HepG2 (cell line): ENCODE measurements at regions not wholly inside any gene's neighbourhood (a gene's known extent, or its start where the extent isn't known, plus 50 kb on each side); places are given as distances from the start of the nearest gene placed in this dataset.

Experiments
- ATAC-seq: fragments of 200-7000 bp; cut with Tn5 transposase; 3 replicates; pipeline ENCODE4 v1.9.1; 2020; ENCODE audit warnings: mild to moderate bottlenecking, moderate library complexity
- BruUV-seq: library from RNA; stranded (reverse); fragments of 400-500 nt; replicated peaks from 2 replicates; lab custom pipeline; 2021; lab: Mats Ljungman, UMichigan
- CTCF ChIA-PET: fragments of 300-600 bp; formaldehyde crosslinking; extraction: SDS; loops from one replicate; lab custom pipeline; 2021; ENCODE audit warnings: low total read pairs, inconsistent platforms, low intra/inter-chr PET ratio; lab: Yijun Ruan, JAX
- POLR2A ChIA-PET: fragments of 350-600 bp; sonication (Branson Sonifier 250); formaldehyde crosslinking; loops from one replicate; lab custom pipeline; 2020; ENCODE audit warnings: antibody characterized with exemption, inconsistent platforms; lab: Yijun Ruan, JAX
- DNase-seq: peaks from one replicate; pipeline ENCODE4 v3.0.0-alpha.2; 2015; ENCODE audit warnings: low spot score
- FAIRE-seq: peaks from 3 replicates; lab custom pipeline; 2011; peaks lifted over from hg19 to GRCh38; lab: Jason Lieb, UNC
- H2AFZ ChIP-seq: one replicate; pipeline ENCODE4 v1.6.1; 2011; ENCODE audit warnings: low read length, inconsistent platforms
- H3K27ac ChIP-seq: fragments of 300-600 bp; 3 replicates; pipeline ENCODE4 v1.8.0; 2011; ENCODE audit warnings: mixed run types, mild to moderate bottlenecking, mixed read lengths, low read length, inconsistent platforms; ENCODE audit not compliant: insufficient read depth; ENCODE audit errors: extremely low read length
- H3K27me3 ChIP-seq, 2 experiments: fragments of 200-600 bp in 1 of 2; 2 replicates in 1 of 2; 3 replicates in 1 of 2; pipeline versions ENCODE4 v1.6.0 to v1.8.0; 2011; ENCODE audit warnings: low read length in 2 of 2, mild to moderate bottlenecking in 2 of 2, moderate library complexity in 2 of 2, inconsistent platforms in 1 of 2; ENCODE audit not compliant: insufficient read depth in 2 of 2, control insufficient read depth in 1 of 2
- H3K36me3 ChIP-seq, 2 experiments: fragments of 200-600 bp in 1 of 2; replicated peaks in 1 of 2; 2 replicates in 1 of 2; 3 replicates in 1 of 2; pipeline versions ENCODE4 v1.5.1 to v1.8.0; 2011; ENCODE audit warnings: low read length in 2 of 2, inconsistent platforms in 1 of 2; ENCODE audit not compliant: insufficient read depth in 2 of 2, control insufficient read depth in 1 of 2
- H3K4me1 ChIP-seq: 2 replicates; pipeline ENCODE4 v1.5.1; 2012; ENCODE audit warnings: low read length, inconsistent platforms; ENCODE audit not compliant: insufficient read depth
- H3K4me2 ChIP-seq: 2 replicates; pipeline ENCODE4 v1.6.0; 2011; ENCODE audit warnings: low read depth, low read length, inconsistent platforms
- H3K4me3 ChIP-seq, 3 experiments: fragments of 200-600 bp in 1 of 3; sonication (generic), shearing (Covaris generic) in 1 of 3; replicated peaks in 1 of 3; 2 replicates each; pipeline ENCODE4 v1.5.1; 2011 to 2016; ENCODE audit warnings: low read length in 3 of 3, inconsistent platforms in 2 of 3, low read depth in 2 of 3, mild to moderate bottlenecking in 2 of 3, control low read depth in 1 of 3, mixed read lengths in 1 of 3; ENCODE audit not compliant: insufficient read depth in 1 of 3
- H3K79me2 ChIP-seq: one replicate; pipeline ENCODE4 v1.6.1; 2011; ENCODE audit warnings: low read length, inconsistent platforms; ENCODE audit not compliant: insufficient read depth
- H3K9ac ChIP-seq: 2 replicates; pipeline ENCODE4 v1.6.0; 2011; ENCODE audit warnings: mild to moderate bottlenecking, low read depth, low read length, inconsistent platforms; ENCODE audit not compliant: insufficient read depth
- H3K9me3 ChIP-seq: 2 replicates; pipeline ENCODE4 v1.5.1; 2012; ENCODE audit warnings: mild to moderate bottlenecking, low read length
- H4K20me1 ChIP-seq: 2 replicates; pipeline ENCODE4 v1.6.0; 2011; ENCODE audit warnings: inconsistent platforms, mild to moderate bottlenecking, low read length, moderate library complexity; ENCODE audit not compliant: insufficient read depth
- FOXP1 ChIP-seq, 2 experiments: fragments of 450-650 bp in 1 of 2; IDR thresholded peaks; 2 replicates each; pipeline ENCODE4 v1.6.1; 2017 to 2018; ENCODE audit warnings: antibody characterized with exemption in 1 of 2
- HCFC1 ChIP-seq: fragments of 150-350 bp; IDR thresholded peaks from 2 replicates; pipeline ENCODE4 v1.6.1; 2014; ENCODE audit warnings: low read depth, low read length
- HHEX ChIP-seq: IDR thresholded peaks from 2 replicates; pipeline ENCODE4 v1.6.1; 2016; ENCODE audit warnings: control low read depth
- NR1H2 ChIP-seq: sonication (generic); formaldehyde crosslinking; IDR thresholded peaks from 2 replicates; pipeline ENCODE4 v1.8.1; 2022; ENCODE audit warnings: low read depth, missing genetic modification reagents, borderline replicate concordance
- PHB2 ChIP-seq: fragments of 450-650 bp; IDR thresholded peaks from 2 replicates; pipeline ENCODE4 v1.6.1; 2018; ENCODE audit not compliant: partially characterized antibody
- PRPF4 ChIP-seq: fragments of 200-400 bp; formaldehyde crosslinking; IDR thresholded peaks from 2 replicates; pipeline ENCODE4 v1.6.1; 2016; ENCODE audit warnings: low read length, low read depth; ENCODE audit not compliant: poor library complexity, severe bottlenecking
- RAD51 ChIP-seq: fragments of 450-650 bp; IDR thresholded peaks from 2 replicates; pipeline ENCODE4 v1.6.1; 2016; ENCODE audit warnings: borderline replicate concordance
- STAT5B ChIP-seq: sonication (generic); formaldehyde crosslinking; IDR thresholded peaks from 2 replicates; pipeline ENCODE4 v1.4.0; 2020; ENCODE audit warnings: missing genetic modification reagents
- ZNF337 ChIP-seq: sonication (generic); formaldehyde crosslinking; IDR thresholded peaks from 2 replicates; pipeline ENCODE4 v1.5.1; 2020; ENCODE audit warnings: missing genetic modification reagents, low read depth, mild to moderate bottlenecking, borderline replicate concordance
- ZNF446 ChIP-seq: sonication (generic); formaldehyde crosslinking; IDR thresholded peaks from 2 replicates; pipeline ENCODE4 v1.5.0; 2020; ENCODE audit warnings: mild to moderate bottlenecking, missing genetic modification reagents
- ZNF557 ChIP-seq: sonication (generic); formaldehyde crosslinking; IDR thresholded peaks from 2 replicates; pipeline ENCODE4 v1.4.0; 2020; ENCODE audit warnings: missing genetic modification reagents
- ZNF737 ChIP-seq: sonication (generic); formaldehyde crosslinking; IDR thresholded peaks from 2 replicates; pipeline ENCODE4 v1.5.0; 2020; ENCODE audit warnings: missing genetic modification reagents, mild to moderate bottlenecking, borderline replicate concordance
- WGBS: methylation state at CpG from one replicate; pipeline ENCODE4 v1.1.6; 2017; ENCODE audit warnings: low lambda C conversion rate; 5-methylcytosine and 5-hydroxymethylcytosine counted together
- in situ Hi-C: cut with HindIII; loops from 2 replicates; pipeline ENCODE4 v1.10.0; 2017; ENCODE audit warnings: low pct_unique_long_range_greater_than_20kb; ENCODE audit not compliant: extremely low pct_ligation_motif_present
- intact Hi-C: fragments of 100-400 bp; cut with micrococcal nuclease; formaldehyde crosslinking; loops from one replicate; pipeline ENCODE4 v1.10.0; 2022; ENCODE audit not compliant: unreplicated experiment
- TF ChIP-seq, protein P1 (sequence below): sonication (generic); formaldehyde crosslinking; IDR thresholded peaks from 2 replicates; pipeline ENCODE4 v1.4.0; 2020; ENCODE audit warnings: missing genetic modification reagents
- TF ChIP-seq, protein P2 (sequence below): sonication (generic); formaldehyde crosslinking; IDR thresholded peaks from 2 replicates; pipeline ENCODE4 v1.8.0; 2022; ENCODE audit warnings: mild to moderate bottlenecking, missing genetic modification reagents, borderline replicate concordance
- TF ChIP-seq, protein P3 (sequence below): sonication (generic); formaldehyde crosslinking; IDR thresholded peaks from 2 replicates; pipeline ENCODE4 v1.8.0; 2022; ENCODE audit warnings: mild to moderate bottlenecking, missing genetic modification reagents, moderate library complexity
- TF ChIP-seq, protein P4 (sequence below): fragments of 450-650 bp; IDR thresholded peaks from 2 replicates; pipeline ENCODE4 v1.6.1; 2016

DNA sequence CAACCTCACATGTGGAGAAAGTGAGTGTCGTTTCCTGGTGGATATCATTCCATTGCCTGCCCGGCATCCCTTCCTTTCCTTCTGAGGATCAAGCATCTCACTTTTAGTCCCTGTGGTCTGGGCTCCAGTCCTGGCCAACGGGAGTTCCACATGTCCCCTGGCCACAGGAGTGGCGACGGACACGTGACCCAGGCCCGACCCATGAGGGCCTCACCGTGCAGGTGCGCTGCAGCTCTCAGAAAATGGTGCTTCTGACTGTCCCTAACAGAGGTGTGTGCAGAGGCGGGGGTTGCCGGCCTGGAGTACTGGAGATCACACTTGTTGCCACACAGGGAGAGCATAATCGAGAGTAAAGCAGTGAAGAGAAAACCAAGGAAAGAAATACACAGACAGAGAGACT lies 476.9 kb upstream of the FRG1 start:
- 17% methylated on average over 12 of the region's 12 CpGs for WGBS
- no peak overlapping the region for H3K27ac ChIP-seq
- DNase-seq (no peak), FAIRE-seq (no peak), ATAC-seq (no peak; the same call in 2 of the 3 replicates)
- no peak overlapping the region for H3K4me3 ChIP-seq
- TF ChIP-seq PHB2 (no peak), PRPF4 (no peak), ZNF557 (no peak), RAD51 (peak; percentile 43; the same call in 1 of the 2 replicates), HHEX (CRISPR knock-in tag) (no peak), ZNF337 (no peak), ZNF737 (CRISPR knock-in tag) (no peak), FOXP1 (IDR thresholded peaks at IDR 0.05) (no peak), FOXP1 (CRISPR knock-in tag; IDR thresholded peaks at IDR 0.05) (no peak), NR1H2 (CRISPR knock-in tag) (no peak), STAT5B (CRISPR knock-in tag) (no peak), ZNF446 (no peak), HCFC1 (no peak)
- TF ChIP-seq, protein P1, sequence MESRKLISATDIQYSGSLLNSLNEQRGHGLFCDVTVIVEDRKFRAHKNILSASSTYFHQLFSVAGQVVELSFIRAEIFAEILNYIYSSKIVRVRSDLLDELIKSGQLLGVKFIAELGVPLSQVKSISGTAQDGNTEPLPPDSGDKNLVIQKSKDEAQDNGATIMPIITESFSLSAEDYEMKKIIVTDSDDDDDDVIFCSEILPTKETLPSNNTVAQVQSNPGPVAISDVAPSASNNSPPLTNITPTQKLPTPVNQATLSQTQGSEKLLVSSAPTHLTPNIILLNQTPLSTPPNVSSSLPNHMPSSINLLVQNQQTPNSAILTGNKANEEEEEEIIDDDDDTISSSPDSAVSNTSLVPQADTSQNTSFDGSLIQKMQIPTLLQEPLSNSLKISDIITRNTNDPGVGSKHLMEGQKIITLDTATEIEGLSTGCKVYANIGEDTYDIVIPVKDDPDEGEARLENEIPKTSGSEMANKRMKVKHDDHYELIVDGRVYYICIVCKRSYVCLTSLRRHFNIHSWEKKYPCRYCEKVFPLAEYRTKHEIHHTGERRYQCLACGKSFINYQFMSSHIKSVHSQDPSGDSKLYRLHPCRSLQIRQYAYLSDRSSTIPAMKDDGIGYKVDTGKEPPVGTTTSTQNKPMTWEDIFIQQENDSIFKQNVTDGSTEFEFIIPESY (CRISPR knock-in tag): no peak
- TF ChIP-seq, protein P2, sequence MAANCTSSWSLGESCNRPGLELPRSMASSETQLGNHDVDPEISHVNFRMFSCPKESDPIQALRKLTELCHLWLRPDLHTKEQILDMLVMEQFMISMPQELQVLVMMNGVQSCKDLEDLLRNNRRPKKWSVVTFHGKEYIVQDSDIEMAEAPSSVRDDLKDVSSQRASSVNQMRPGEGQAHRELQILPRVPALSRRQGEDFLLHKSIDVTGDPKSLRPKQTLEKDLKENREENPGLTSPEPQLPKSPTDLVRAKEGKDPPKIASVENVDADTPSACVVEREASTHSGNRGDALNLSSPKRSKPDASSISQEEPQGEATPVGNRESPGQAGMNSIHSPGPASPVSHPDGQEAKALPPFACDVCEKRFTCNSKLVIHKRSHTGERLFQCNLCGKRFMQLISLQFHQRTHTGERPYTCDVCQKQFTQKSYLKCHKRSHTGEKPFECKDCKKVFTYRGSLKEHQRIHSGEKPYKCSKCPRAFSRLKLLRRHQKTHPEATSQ (CRISPR knock-in tag): no peak
- TF ChIP-seq, protein P3, sequence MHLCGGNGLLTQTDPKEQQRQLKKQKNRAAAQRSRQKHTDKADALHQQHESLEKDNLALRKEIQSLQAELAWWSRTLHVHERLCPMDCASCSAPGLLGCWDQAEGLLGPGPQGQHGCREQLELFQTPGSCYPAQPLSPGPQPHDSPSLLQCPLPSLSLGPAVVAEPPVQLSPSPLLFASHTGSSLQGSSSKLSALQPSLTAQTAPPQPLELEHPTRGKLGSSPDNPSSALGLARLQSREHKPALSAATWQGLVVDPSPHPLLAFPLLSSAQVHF: no peak
- TF ChIP-seq, protein P4, sequence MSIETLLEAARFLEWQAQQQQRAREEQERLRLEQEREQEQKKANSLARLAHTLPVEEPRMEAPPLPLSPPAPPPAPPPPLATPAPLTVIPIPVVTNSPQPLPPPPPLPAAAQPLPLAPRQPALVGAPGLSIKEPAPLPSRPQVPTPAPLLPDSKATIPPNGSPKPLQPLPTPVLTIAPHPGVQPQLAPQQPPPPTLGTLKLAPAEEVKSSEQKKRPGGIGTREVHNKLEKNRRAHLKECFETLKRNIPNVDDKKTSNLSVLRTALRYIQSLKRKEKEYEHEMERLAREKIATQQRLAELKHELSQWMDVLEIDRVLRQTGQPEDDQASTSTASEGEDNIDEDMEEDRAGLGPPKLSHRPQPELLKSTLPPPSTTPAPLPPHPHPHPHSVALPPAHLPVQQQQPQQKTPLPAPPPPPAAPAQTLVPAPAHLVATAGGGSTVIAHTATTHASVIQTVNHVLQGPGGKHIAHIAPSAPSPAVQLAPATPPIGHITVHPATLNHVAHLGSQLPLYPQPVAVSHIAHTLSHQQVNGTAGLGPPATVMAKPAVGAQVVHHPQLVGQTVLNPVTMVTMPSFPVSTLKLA: peak; percentile 51
- BruUV-seq: no TSS peak
- no peaks in the 10 kb centered on the region for H3K36me3 ChIP-seq
- in situ Hi-C loops: no loop called here
- no peaks in the 10 kb centered on the region for H3K79me2 ChIP-seq
- H3K9me3 ChIP-seq: no peaks in the 10 kb centered on the region
- CTCF ChIA-PET: no interaction called here
- H3K27me3 ChIP-seq: no peaks in the 10 kb centered on the region
- no peak overlapping the region for H2AFZ ChIP-seq
- H3K4me1 ChIP-seq: no peaks in the 10 kb centered on the region
- no peaks in the 10 kb centered on the region for H4K20me1 ChIP-seq
- no peak overlapping the region for H3K4me2 ChIP-seq
- intact Hi-C loops: no loop called here
- POLR2A ChIA-PET: no interaction called here
- no peak overlapping the region for H3K9ac ChIP-seq
